Daoy (cell line): ENCODE measurements at regions not wholly inside any gene's neighbourhood (a gene's known extent, or its start where the extent isn't known, plus 50 kb on each side); places are given as distances from the start of the nearest gene placed in this dataset.

ENCODE experiments used
- DNase-seq: peaks from one replicate; pipeline ENCODE4 v3.0.0-alpha.2; 2015; ENCODE audit warnings: low read depth

DNA sequence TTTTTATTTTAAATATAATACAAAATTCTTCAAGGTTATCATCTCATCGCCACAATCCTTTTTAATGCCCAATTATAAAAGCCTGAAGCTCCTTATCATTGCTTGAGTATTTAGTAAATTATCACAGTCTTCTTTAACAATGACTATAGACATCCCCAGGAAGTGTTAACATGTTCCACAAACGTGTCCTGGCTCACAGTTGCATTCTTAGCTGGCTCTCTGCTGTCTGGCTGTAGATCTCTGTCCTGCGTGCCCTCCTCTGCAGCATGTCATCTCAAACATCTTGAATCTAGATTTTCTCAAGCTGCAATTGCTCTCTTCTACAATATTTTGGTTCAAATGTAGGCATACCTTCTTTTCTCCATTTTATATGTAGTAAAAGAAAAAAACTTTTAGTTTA lies 885.2 kb downstream of the EPHA7 start:
- no peak for DNase-seq

- DNase-seq = no peak
These were observed 896.8 kb downstream of the EPHA7 start for GRCh38 chr6:92522589-92522988.

DNA sequence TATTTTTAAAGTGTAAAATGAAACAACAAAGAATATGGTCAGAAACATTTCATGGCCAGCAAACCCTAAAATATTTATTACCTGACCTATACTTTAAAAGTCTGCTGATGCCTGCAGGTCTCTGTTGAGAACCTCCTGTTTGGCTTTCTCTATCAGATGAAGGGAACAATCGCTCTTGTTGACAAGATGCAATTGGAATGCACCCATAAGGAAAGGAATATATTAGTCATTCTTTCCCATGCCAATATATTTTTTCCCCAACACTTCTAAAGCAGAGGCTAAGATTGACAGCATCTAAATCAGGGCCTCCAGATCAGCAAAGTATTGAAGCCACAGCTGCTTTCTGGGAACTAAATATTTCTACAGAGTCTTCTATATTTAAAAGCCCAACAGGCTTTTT lies 897.8 kb downstream of the EPHA7 start:
- no peak for DNase-seq

GRCh38 chr6:92510137-92510536 lies 909.2 kb downstream of the EPHA7 start:
- DNase-seq = no peak

DNA sequence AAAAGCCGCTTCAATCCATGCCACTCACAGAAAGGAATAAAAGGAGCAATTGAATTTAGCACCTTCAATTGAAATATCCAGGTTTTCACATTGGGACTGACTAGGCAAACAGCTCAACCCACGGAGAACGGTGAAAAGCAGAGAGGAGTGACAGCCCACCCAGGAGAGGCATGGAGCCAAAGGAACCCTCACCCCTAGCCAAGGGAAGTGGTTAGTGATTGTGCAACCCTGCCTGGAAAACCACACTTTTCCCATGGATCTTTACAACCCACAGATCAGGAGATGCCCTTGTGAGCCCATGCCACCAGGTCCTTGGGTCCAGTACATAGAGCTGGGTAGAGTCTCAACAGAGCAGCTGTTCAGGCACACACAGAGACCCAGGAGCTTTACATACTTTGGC lies 911.8 kb downstream of the EPHA7 start:
- peak; percentile 2 for DNase-seq

- no peak for DNase-seq
These were observed 914.9 kb downstream of the EPHA7 start for GRCh38 chr6:92504509-92504908.

DNA sequence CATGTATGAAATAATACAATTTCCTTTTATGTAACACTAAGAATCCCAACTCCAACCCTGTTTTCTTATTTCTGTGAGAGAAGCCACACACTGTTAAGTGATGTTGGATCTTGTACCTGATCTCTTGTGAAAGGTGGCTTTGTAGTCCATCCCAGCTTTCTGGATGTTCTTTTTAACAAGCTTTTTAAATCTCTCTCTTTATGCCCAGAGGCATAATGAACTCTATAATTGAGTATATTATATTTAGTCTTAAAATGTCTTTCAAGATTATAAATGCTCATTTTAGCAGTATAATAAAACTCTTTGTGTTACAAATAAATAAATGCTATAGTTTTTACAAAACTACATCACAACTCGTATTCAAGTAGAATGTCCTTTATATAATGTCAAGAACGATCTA lies 922.1 kb downstream of the EPHA7 start:
- DNase-seq = no peak

DNA sequence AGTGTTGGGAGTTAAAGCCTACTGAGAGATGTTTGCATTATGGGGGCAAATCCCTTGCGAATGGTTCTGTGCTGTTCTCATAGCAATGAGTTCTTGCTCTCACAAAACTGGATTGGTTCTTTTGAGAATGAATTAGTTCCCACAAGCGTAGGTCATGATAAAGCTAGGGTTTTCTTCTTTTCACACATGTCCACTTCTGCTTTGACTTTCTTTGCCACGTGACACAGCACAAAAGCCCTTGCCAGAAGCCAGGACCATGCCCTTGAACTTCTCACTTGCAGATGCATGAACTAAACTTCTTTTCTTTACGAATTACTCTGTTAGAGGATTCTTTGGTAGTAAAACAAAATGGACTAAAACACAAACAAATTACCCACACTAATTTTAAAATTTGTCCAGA lies 922.8 kb downstream of the EPHA7 start:
- no peak for DNase-seq

DNA sequence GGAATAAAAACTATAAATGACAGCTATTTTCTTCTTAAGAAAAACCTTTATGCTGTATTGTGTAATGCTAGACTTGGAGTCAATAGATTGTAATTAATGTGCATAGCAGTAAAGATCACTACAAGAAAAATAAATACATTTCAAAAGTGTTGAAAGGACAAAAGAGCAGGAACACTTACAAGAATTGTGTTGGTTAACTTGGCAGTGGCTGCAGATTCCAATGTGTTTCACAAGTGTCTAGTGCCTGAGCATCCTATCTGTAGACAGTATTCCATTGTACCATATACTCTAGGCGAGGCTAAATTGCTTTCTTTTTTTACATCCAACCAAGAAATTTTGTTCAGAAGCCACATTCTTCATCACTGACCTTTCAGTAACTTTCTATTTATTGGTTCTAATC lies 924.1 kb downstream of the EPHA7 start:
- no peak for DNase-seq

DNA sequence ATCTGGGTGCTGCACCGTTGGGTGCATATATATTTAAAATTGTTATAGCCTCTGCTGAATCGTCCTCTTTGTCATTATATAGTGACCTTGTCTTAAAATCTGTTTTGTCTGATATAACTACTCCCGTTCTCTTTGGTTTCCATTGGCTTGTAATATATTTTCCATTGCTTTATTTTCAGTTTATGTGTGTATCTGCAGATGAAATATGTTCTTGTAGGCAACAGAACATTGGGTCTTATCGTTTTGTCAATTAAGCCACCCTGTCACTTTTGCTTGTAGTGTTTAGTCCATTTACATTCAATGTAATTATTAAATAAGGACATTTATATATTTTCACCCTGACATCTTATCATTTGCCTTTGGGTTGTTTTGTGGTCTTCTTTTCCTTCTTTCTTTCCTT lies 933.9 kb downstream of the EPHA7 start:
- DNase-seq = no peak

- no peak for DNase-seq
These were observed 939.5 kb downstream of the EPHA7 start for GRCh38 chr6:92479831-92480230.

- DNase-seq = no peak
These were observed 946.3 kb downstream of the EPHA7 start for GRCh38 chr6:92473056-92473455.

- DNase-seq = no peak
These were observed 950.1 kb downstream of the EPHA7 start for GRCh38 chr6:92469186-92469828.

- DNase-seq = no peak
These were observed 951.3 kb downstream of the EPHA7 start for GRCh38 chr6:92468066-92468465.

GRCh38 chr6:92460133-92460532 lies 959.2 kb downstream of the EPHA7 start:
- no peak for DNase-seq

DNA sequence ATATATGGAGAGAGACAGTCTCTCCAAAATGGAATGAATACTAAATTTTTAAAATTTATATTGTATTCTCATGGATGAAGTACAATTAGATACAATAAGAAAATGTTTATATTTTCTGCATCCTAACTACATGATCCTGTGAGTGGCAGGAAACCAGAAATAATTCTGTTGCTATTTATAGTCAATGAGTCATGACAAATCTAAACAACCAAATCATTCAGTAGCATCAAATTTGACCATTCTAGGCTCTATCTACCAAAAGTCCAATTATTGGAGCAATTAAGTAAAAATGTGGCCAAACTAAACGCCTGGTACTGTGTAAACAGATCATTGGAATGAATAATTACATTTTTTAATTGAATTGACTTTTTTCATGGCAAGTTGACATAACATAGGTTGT lies 959.8 kb downstream of the EPHA7 start:
- DNase-seq = no peak

GRCh38 chr6:92446052-92446451 lies 973.3 kb downstream of the EPHA7 start:
- no peak for DNase-seq

GRCh38 chr6:92433911-92434310 lies 985.4 kb downstream of the EPHA7 start:
- DNase-seq = no peak

- DNase-seq = no peak
These were observed 987.9 kb downstream of the EPHA7 start for GRCh38 chr6:92431502-92431901.

DNA sequence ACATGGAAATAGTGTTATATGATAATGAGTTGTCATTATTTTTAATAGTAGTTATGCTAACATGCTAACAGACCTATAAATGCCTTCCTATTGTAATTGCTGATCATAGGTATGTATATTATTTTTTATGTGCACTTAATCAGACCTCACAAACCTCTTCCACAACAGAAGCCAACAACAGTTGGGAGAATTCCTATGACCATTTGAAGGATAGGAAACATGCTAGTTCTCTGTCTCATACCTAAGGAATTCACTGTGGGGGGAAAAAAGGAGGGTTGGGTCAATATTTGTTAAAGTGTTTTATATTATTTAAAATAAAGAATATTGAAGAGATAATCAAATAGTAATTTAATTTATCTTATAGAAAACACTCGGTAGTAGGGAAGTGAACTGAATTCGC lies 990.9 kb downstream of the EPHA7 start:
- DNase-seq = no peak

GRCh38 chr6:92427453-92427852 lies 991.9 kb downstream of the EPHA7 start:
- no peak for DNase-seq

- no peak for DNase-seq
These were observed 1003.7 kb downstream of the EPHA7 start for GRCh38 chr6:92415656-92416055.

GRCh38 chr6:92408350-92408749 lies 1011.0 kb downstream of the EPHA7 start:
- no peak for DNase-seq

GRCh38 chr6:92404281-92404680 lies 1015.1 kb downstream of the EPHA7 start:
- no peak for DNase-seq

DNA sequence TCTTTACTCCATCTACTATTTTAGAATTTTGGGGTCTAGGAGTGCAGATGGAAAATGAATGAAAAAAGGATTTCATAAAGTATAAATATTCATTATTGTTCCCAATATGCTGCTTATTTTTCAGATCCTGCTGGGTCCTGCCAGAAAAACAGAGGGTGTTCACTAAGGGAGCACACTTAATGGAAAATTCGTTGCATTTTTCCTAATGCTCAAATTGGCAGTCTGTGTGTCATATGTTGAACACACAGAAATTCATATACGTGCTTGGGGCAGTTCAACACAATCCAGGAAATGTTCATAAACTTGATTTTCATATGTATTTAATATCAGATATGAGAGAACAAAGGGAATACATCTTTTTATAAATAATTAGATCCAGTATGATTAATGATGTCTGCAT lies 1019.4 kb downstream of the EPHA7 start:
- no peak for DNase-seq
